ENCODE measurements at regions not wholly inside any gene's neighbourhood (a gene's known extent, or its start where the extent isn't known, plus 50 kb on each side); places are given as distances from the start of the nearest gene placed in this dataset.

- Histone ChIP-seq H3K4me1 (ENCODE audit: control insufficient read depth in 2 of 2, insufficient read depth in 2 of 2, low read length in 2 of 2) (no peaks in the 10 kb centered on the region), H3K36me3 (ENCODE audit: control insufficient read depth in 2 of 2, insufficient read depth in 2 of 2, low read length in 2 of 2) (no peaks in the 10 kb centered on the region), H3K27ac (ENCODE audit: low read depth in 2 of 2, low read length in 2 of 2) (no peak overlapping the region), H3K4me3 (ENCODE audit: low read length in 2 of 2) (no peak overlapping the region), H3K9me3 (ENCODE audit: control insufficient read depth in 2 of 2, low read length in 2 of 2) (no peaks in the 10 kb centered on the region), H3K27me3 (ENCODE audit: control insufficient read depth in 2 of 2, insufficient read depth in 2 of 2, low read length in 2 of 2) (peaks cover 0 to 10% of the 10 kb centered on the region in 2 donors), H3K9ac (ENCODE audit: low read depth in 1 of 2, low read length in 2 of 2) (no peak overlapping the region)
These were observed 91.0 kb downstream of the MRPL36 start for GRCh38 chr5:1708592-1709141.

- no peak overlapping the region for H3K9ac ChIP-seq (ENCODE audit: low read depth in 1 of 2, low read length in 2 of 2)
- no peak overlapping the region for H3K27ac ChIP-seq (ENCODE audit: low read depth in 2 of 2, low read length in 2 of 2)
- no peak overlapping the region for H3K4me3 ChIP-seq (ENCODE audit: low read length in 2 of 2)
- no peaks in the 10 kb centered on the region for H3K4me1 ChIP-seq (ENCODE audit: control insufficient read depth in 2 of 2, insufficient read depth in 2 of 2, low read length in 2 of 2)
- H3K36me3 ChIP-seq (ENCODE audit: control insufficient read depth in 2 of 2, insufficient read depth in 2 of 2, low read length in 2 of 2): no peaks in the 10 kb centered on the region
- peaks cover 0 to 10% of the 10 kb centered on the region in 2 donors for H3K27me3 ChIP-seq (ENCODE audit: control insufficient read depth in 2 of 2, insufficient read depth in 2 of 2, low read length in 2 of 2)
- no peaks in the 10 kb centered on the region for H3K9me3 ChIP-seq (ENCODE audit: control insufficient read depth in 2 of 2, low read length in 2 of 2)
These were observed 92.2 kb downstream of the MRPL36 start for GRCh38 chr5:1707467-1707866.

- Histone ChIP-seq H3K9ac (ENCODE audit: low read depth in 1 of 2, low read length in 2 of 2) (no peak overlapping the region), H3K36me3 (ENCODE audit: control insufficient read depth in 2 of 2, insufficient read depth in 2 of 2, low read length in 2 of 2) (no peaks in the 10 kb centered on the region), H3K27ac (ENCODE audit: low read depth in 2 of 2, low read length in 2 of 2) (no peak overlapping the region), H3K27me3 (ENCODE audit: control insufficient read depth in 2 of 2, insufficient read depth in 2 of 2, low read length in 2 of 2) (peaks cover 0 to 10% of the 10 kb centered on the region in 2 donors), H3K9me3 (ENCODE audit: control insufficient read depth in 2 of 2, low read length in 2 of 2) (no peaks in the 10 kb centered on the region), H3K4me1 (ENCODE audit: control insufficient read depth in 2 of 2, insufficient read depth in 2 of 2, low read length in 2 of 2) (no peaks in the 10 kb centered on the region), H3K4me3 (ENCODE audit: low read length in 2 of 2) (no peak overlapping the region)
These were observed 93.2 kb downstream of the MRPL36 start for GRCh38 chr5:1706428-1706827.

GRCh38 chr5:1706021-1706420 lies 93.6 kb downstream of the MRPL36 start:
- no peak overlapping the region for H3K4me3 ChIP-seq (ENCODE audit: low read length in 2 of 2)
- H3K36me3 ChIP-seq (ENCODE audit: control insufficient read depth in 2 of 2, insufficient read depth in 2 of 2, low read length in 2 of 2): no peaks in the 10 kb centered on the region
- no peak overlapping the region for H3K9ac ChIP-seq (ENCODE audit: low read depth in 1 of 2, low read length in 2 of 2)
- no peaks in the 10 kb centered on the region for H3K4me1 ChIP-seq (ENCODE audit: control insufficient read depth in 2 of 2, insufficient read depth in 2 of 2, low read length in 2 of 2)
- H3K27ac ChIP-seq (ENCODE audit: low read depth in 2 of 2, low read length in 2 of 2): no peak overlapping the region
- peaks cover 0 to 10% of the 10 kb centered on the region in 2 donors for H3K27me3 ChIP-seq (ENCODE audit: control insufficient read depth in 2 of 2, insufficient read depth in 2 of 2, low read length in 2 of 2)
- H3K9me3 ChIP-seq (ENCODE audit: control insufficient read depth in 2 of 2, low read length in 2 of 2): no peaks in the 10 kb centered on the region

GRCh38 chr5:1704676-1705075 lies 95.0 kb downstream of the MRPL36 start:
- Histone ChIP-seq H3K4me3 (ENCODE audit: low read length in 2 of 2) (no peak overlapping the region), H3K9ac (ENCODE audit: low read depth in 1 of 2, low read length in 2 of 2) (no peak overlapping the region), H3K4me1 (ENCODE audit: control insufficient read depth in 2 of 2, insufficient read depth in 2 of 2, low read length in 2 of 2) (no peaks in the 10 kb centered on the region), H3K27ac (ENCODE audit: low read depth in 2 of 2, low read length in 2 of 2) (no peak overlapping the region), H3K36me3 (ENCODE audit: control insufficient read depth in 2 of 2, insufficient read depth in 2 of 2, low read length in 2 of 2) (no peaks in the 10 kb centered on the region), H3K9me3 (ENCODE audit: control insufficient read depth in 2 of 2, low read length in 2 of 2) (no peaks in the 10 kb centered on the region), H3K27me3 (ENCODE audit: control insufficient read depth in 2 of 2, insufficient read depth in 2 of 2, low read length in 2 of 2) (peaks cover 0 to 10% of the 10 kb centered on the region in 2 donors)

- Histone ChIP-seq H3K9me3 (ENCODE audit: control insufficient read depth in 2 of 2, low read length in 2 of 2) (no peaks in the 10 kb centered on the region), H3K4me3 (ENCODE audit: low read length in 2 of 2) (no peak overlapping the region), H3K4me1 (ENCODE audit: control insufficient read depth in 2 of 2, insufficient read depth in 2 of 2, low read length in 2 of 2) (no peaks in the 10 kb centered on the region), H3K9ac (ENCODE audit: low read depth in 1 of 2, low read length in 2 of 2) (no peak overlapping the region), H3K27me3 (ENCODE audit: control insufficient read depth in 2 of 2, insufficient read depth in 2 of 2, low read length in 2 of 2) (peaks cover 0 to 10% of the 10 kb centered on the region in 2 donors), H3K36me3 (ENCODE audit: control insufficient read depth in 2 of 2, insufficient read depth in 2 of 2, low read length in 2 of 2) (no peaks in the 10 kb centered on the region), H3K27ac (ENCODE audit: low read depth in 2 of 2, low read length in 2 of 2) (no peak overlapping the region)
These were observed 95.4 kb downstream of the MRPL36 start for GRCh38 chr5:1704266-1704665.

GRCh38 chr5:1703352-1704050 lies 96.1 kb downstream of the MRPL36 start:
- H3K27me3 ChIP-seq (ENCODE audit: control insufficient read depth in 2 of 2, insufficient read depth in 2 of 2, low read length in 2 of 2): peaks cover 0 to 6% of the 10 kb centered on the region in 2 donors
- H3K9ac ChIP-seq (ENCODE audit: low read depth in 1 of 2, low read length in 2 of 2): no peak overlapping the region
- H3K36me3 ChIP-seq (ENCODE audit: control insufficient read depth in 2 of 2, insufficient read depth in 2 of 2, low read length in 2 of 2): no peaks in the 10 kb centered on the region
- no peak overlapping the region for H3K4me3 ChIP-seq (ENCODE audit: low read length in 2 of 2)
- no peak overlapping the region for H3K27ac ChIP-seq (ENCODE audit: low read depth in 2 of 2, low read length in 2 of 2)
- H3K9me3 ChIP-seq (ENCODE audit: control insufficient read depth in 2 of 2, low read length in 2 of 2): no peaks in the 10 kb centered on the region
- H3K4me1 ChIP-seq (ENCODE audit: control insufficient read depth in 2 of 2, insufficient read depth in 2 of 2, low read length in 2 of 2): no peaks in the 10 kb centered on the region

- H3K9ac ChIP-seq (ENCODE audit: low read depth in 1 of 2, low read length in 2 of 2): no peak overlapping the region
- H3K9me3 ChIP-seq (ENCODE audit: control insufficient read depth in 2 of 2, low read length in 2 of 2): no peaks in the 10 kb centered on the region
- no peaks in the 10 kb centered on the region for H3K27me3 ChIP-seq (ENCODE audit: control insufficient read depth in 2 of 2, insufficient read depth in 2 of 2, low read length in 2 of 2)
- H3K4me1 ChIP-seq (ENCODE audit: control insufficient read depth in 2 of 2, insufficient read depth in 2 of 2, low read length in 2 of 2): no peaks in the 10 kb centered on the region
- H3K27ac ChIP-seq (ENCODE audit: low read depth in 2 of 2, low read length in 2 of 2): no peak overlapping the region
- H3K4me3 ChIP-seq (ENCODE audit: low read length in 2 of 2): no peak overlapping the region
- H3K36me3 ChIP-seq (ENCODE audit: control insufficient read depth in 2 of 2, insufficient read depth in 2 of 2, low read length in 2 of 2): no peaks in the 10 kb centered on the region
These were observed 97.3 kb downstream of the MRPL36 start for GRCh38 chr5:1702318-1702717.

GRCh38 chr5:1701884-1702283 lies 97.8 kb downstream of the MRPL36 start:
- Histone ChIP-seq H3K9me3 (ENCODE audit: control insufficient read depth in 2 of 2, low read length in 2 of 2) (no peaks in the 10 kb centered on the region), H3K36me3 (ENCODE audit: control insufficient read depth in 2 of 2, insufficient read depth in 2 of 2, low read length in 2 of 2) (no peaks in the 10 kb centered on the region), H3K27ac (ENCODE audit: low read depth in 2 of 2, low read length in 2 of 2) (no peak overlapping the region), H3K4me3 (ENCODE audit: low read length in 2 of 2) (no peak overlapping the region), H3K4me1 (ENCODE audit: control insufficient read depth in 2 of 2, insufficient read depth in 2 of 2, low read length in 2 of 2) (no peaks in the 10 kb centered on the region), H3K9ac (ENCODE audit: low read depth in 1 of 2, low read length in 2 of 2) (no peak overlapping the region), H3K27me3 (ENCODE audit: control insufficient read depth in 2 of 2, insufficient read depth in 2 of 2, low read length in 2 of 2) (no peaks in the 10 kb centered on the region)

GRCh38 chr5:1701216-1701864 lies 98.3 kb downstream of the MRPL36 start:
- Histone ChIP-seq H3K27me3 (ENCODE audit: control insufficient read depth in 2 of 2, insufficient read depth in 2 of 2, low read length in 2 of 2) (no peaks in the 10 kb centered on the region), H3K4me3 (ENCODE audit: low read length in 2 of 2) (no peak overlapping the region), H3K27ac (ENCODE audit: low read depth in 2 of 2, low read length in 2 of 2) (no peak overlapping the region), H3K9me3 (ENCODE audit: control insufficient read depth in 2 of 2, low read length in 2 of 2) (no peaks in the 10 kb centered on the region), H3K36me3 (ENCODE audit: control insufficient read depth in 2 of 2, insufficient read depth in 2 of 2, low read length in 2 of 2) (no peaks in the 10 kb centered on the region), H3K4me1 (ENCODE audit: control insufficient read depth in 2 of 2, insufficient read depth in 2 of 2, low read length in 2 of 2) (no peaks in the 10 kb centered on the region), H3K9ac (ENCODE audit: low read depth in 1 of 2, low read length in 2 of 2) (no peak overlapping the region)
